HCT116 (cell line): ENCODE measurements at regions not wholly inside any gene's neighbourhood (a gene's known extent, or its start where the extent isn't known, plus 50 kb on each side); places are given as distances from the start of the nearest gene placed in this dataset.

Experiments
- ATAC-seq: fragments of 200-7000 bp; cut with Tn5 transposase; 2 replicates; pipeline ENCODE4 v1.9.1; 2020; ENCODE audit warnings: mild to moderate bottlenecking, moderate library complexity
- BruUV-seq: library from RNA; stranded (reverse); fragments of 400-500 nt; replicated peaks from 2 replicates; lab custom pipeline; 2021; lab: Mats Ljungman, UMichigan
- CTCF ChIA-PET: fragments of 300-600 bp; sonication (Branson Sonifier 250); formaldehyde crosslinking; loops from one replicate; lab custom pipeline; 2021; ENCODE audit warnings: antibody characterized with exemption; lab: Charles Lee
- POLR2A ChIA-PET: fragments of 300-600, 350-600 bp; sonication (Branson Sonifier 250); formaldehyde crosslinking; loops from one replicate; lab custom pipeline; 2021; ENCODE audit warnings: antibody characterized with exemption; lab: Charles Lee
- RAD21 ChIA-PET, 2 experiments: fragments of 300-600 bp; sonication (Branson Sonifier 250); formaldehyde crosslinking; loops; one replicate each; lab custom pipeline; 2023; ENCODE audit warnings: low total read pairs in 2 of 2; ENCODE audit not compliant: uncharacterized antibody in 2 of 2, unreplicated experiment in 2 of 2, low non-redundant PET in 1 of 2; lab: Charles Lee
- DNase-seq: peaks from one replicate; pipeline ENCODE4 v3.0.0-alpha.2; 2010; ENCODE audit warnings: low read depth, low spot score
- H2AFZ ChIP-seq: fragments of 200-600 bp; shearing (Covaris generic), sonication (generic); 2 replicates; pipeline ENCODE4 v1.6.1; 2017; ENCODE audit warnings: low read depth, mixed run types, mixed read lengths, antibody characterized with exemption, low read length; ENCODE audit not compliant: poor library complexity, severe bottlenecking
- H3K27ac ChIP-seq: 2 replicates; pipeline ENCODE4 v1.5.1; 2012; ENCODE audit warnings: low read depth, low read length
- H3K27me3 ChIP-seq: fragments of 200-600 bp; sonication (generic); 2 replicates; pipeline ENCODE4 v1.6.1; 2016; ENCODE audit warnings: mixed run types, low read length, mixed read lengths; ENCODE audit not compliant: insufficient read depth
- H3K36me3 ChIP-seq, 2 experiments: fragments of 200-500 bp in 1 of 2; fragments of 200-600 bp in 1 of 2; sonication (Bioruptor generic) in 1 of 2; sonication (generic) in 1 of 2; 2 replicates each; pipeline versions ENCODE4 v1.5.1 to v1.6.1; 2014 to 2016; ENCODE audit warnings: low read length in 2 of 2, inconsistent platforms in 1 of 2, mixed read lengths in 1 of 2, mixed run types in 1 of 2; ENCODE audit not compliant: insufficient read depth in 2 of 2, control insufficient read depth in 1 of 2
- H3K4me1 ChIP-seq, 2 experiments: fragments of 200-600 bp in 1 of 2; sonication (generic) in 1 of 2; 2 replicates each; pipeline versions ENCODE4 v1.5.1 to v1.6.1; 2012 to 2017; ENCODE audit warnings: low read length in 2 of 2, inconsistent platforms in 1 of 2, mild to moderate bottlenecking in 1 of 2, mixed read lengths in 1 of 2, mixed run types in 1 of 2, moderate library complexity in 1 of 2; ENCODE audit not compliant: insufficient read depth in 2 of 2, control insufficient read depth in 1 of 2
- H3K4me2 ChIP-seq: fragments of 200-600 bp; sonication (generic); 2 replicates; pipeline ENCODE4 v1.6.1; 2017; ENCODE audit warnings: mixed run types, low read length, mixed read lengths
- H3K4me3 ChIP-seq, 2 experiments: fragments of 200-600 bp in 1 of 2; sonication (generic) in 1 of 2; replicated peaks in 1 of 2; 2 replicates each; pipeline ENCODE4 v1.5.1; 2011 to 2016; ENCODE audit warnings: low read length in 2 of 2, control low read depth in 1 of 2, low read depth in 1 of 2, mild to moderate bottlenecking in 1 of 2, mixed read lengths in 1 of 2, mixed run types in 1 of 2
- H3K79me2 ChIP-seq: fragments of 200-600 bp; sonication (generic); 2 replicates; pipeline ENCODE4 v1.6.1; 2017; ENCODE audit warnings: mild to moderate bottlenecking, mixed run types, low read length, moderate library complexity, mixed read lengths; ENCODE audit not compliant: insufficient read depth
- H3K9ac ChIP-seq: fragments of 200-600 bp; sonication (generic); 2 replicates; pipeline ENCODE4 v1.6.1; 2016; ENCODE audit warnings: low read length, mixed read lengths
- H3K9me2 ChIP-seq: fragments of 200-600 bp; sonication (generic), shearing (Covaris generic); 2 replicates; pipeline ENCODE4 v1.6.1; 2017; ENCODE audit warnings: mixed run types, mild to moderate bottlenecking, moderate library complexity; ENCODE audit not compliant: insufficient read depth
- H3K9me3 ChIP-seq, 2 experiments: fragments of 200-500 bp in 1 of 2; fragments of 200-600 bp in 1 of 2; sonication (Bioruptor generic) in 1 of 2; sonication (generic) in 1 of 2; 2 replicates each; pipeline ENCODE4 v1.6.1; 2014 to 2017; ENCODE audit warnings: low read length in 2 of 2, mixed read lengths in 2 of 2, inconsistent platforms in 1 of 2, low read depth in 1 of 2, mild to moderate bottlenecking in 1 of 2, mixed run types in 1 of 2, moderate library complexity in 1 of 2; ENCODE audit not compliant: control insufficient read depth in 1 of 2, insufficient read depth in 1 of 2
- H4K20me1 ChIP-seq: fragments of 200-600 bp; sonication (generic), shearing (Covaris generic); 2 replicates; pipeline ENCODE4 v1.6.1; 2017; ENCODE audit warnings: mixed run types, mild to moderate bottlenecking, moderate library complexity; ENCODE audit not compliant: insufficient read depth
- CTCF ChIP-seq, 3 experiments: fragments of 200-600 bp in 1 of 3; sonication (generic) in 1 of 3; IDR thresholded peaks in 2 of 3; conservative IDR thresholded peaks in 1 of 3; 2 replicates each; pipeline ENCODE4 v1.5.1; 2012 to 2017; ENCODE audit warnings: low read depth in 2 of 3, low read length in 2 of 3, antibody characterized with exemption in 1 of 3, borderline replicate concordance in 1 of 3, control low read depth in 1 of 3, mild to moderate bottlenecking in 1 of 3, mixed read lengths in 1 of 3, mixed run types in 1 of 3, moderate library complexity in 1 of 3; ENCODE audit not compliant: insufficient read depth in 1 of 3
- EZH2 ChIP-seq: fragments of 200-600 bp; sonication (generic); IDR thresholded peaks from 2 replicates; pipeline ENCODE4 v1.6.1; 2017; ENCODE audit warnings: antibody characterized with exemption, mixed run types
- EZH2phosphoT487 ChIP-seq: fragments of 200-600 bp; IDR thresholded peaks from 2 replicates; pipeline ENCODE4 v1.6.1; 2018; ENCODE audit warnings: antibody characterized with exemption, borderline replicate concordance
- FOSL1 ChIP-seq: IDR thresholded peaks from 2 replicates; pipeline ENCODE4 v1.6.1; 2012; ENCODE audit warnings: low read depth
- REST ChIP-seq: IDR thresholded peaks from 2 replicates; pipeline ENCODE4 v1.6.1; 2012; ENCODE audit warnings: low read depth
- SIN3A ChIP-seq: IDR thresholded peaks from 2 replicates; pipeline ENCODE4 v1.6.1; 2012; ENCODE audit warnings: low read depth
- SP1 ChIP-seq: IDR thresholded peaks from 2 replicates; pipeline ENCODE4 v1.6.1; 2012; ENCODE audit warnings: low read depth
- SRF ChIP-seq: IDR thresholded peaks from 2 replicates; pipeline ENCODE4 v1.6.1; 2012; ENCODE audit warnings: low read depth
- TCF7L2 ChIP-seq: IDR thresholded peaks from 2 replicates; pipeline ENCODE4 v1.7.0; 2011; ENCODE audit warnings: borderline replicate concordance, inconsistent platforms; ENCODE audit not compliant: insufficient read depth, insufficient read length; ENCODE audit errors: extremely low read depth
- intact Hi-C: fragments of 100-400 bp; cut with micrococcal nuclease; formaldehyde crosslinking; loops from 2 replicates; pipeline ENCODE4 v1.10.0; 2022

- Histone ChIP-seq H3K9me2 (no peaks in the 10 kb centered on the region), H3K9ac (no peak overlapping the region), H4K20me1 (no peaks in the 10 kb centered on the region), H3K79me2 (no peaks in the 10 kb centered on the region), H2AFZ (no peak overlapping the region), H3K27me3 (no peaks in the 10 kb centered on the region), H3K4me3 (no peak overlapping the region), H3K27ac (no peak overlapping the region), H3K4me1 (no peaks in the 10 kb centered on the region), H3K4me2 (no peak overlapping the region), H3K9me3 (no peaks in the 10 kb centered on the region), H3K36me3 (no peaks in the 10 kb centered on the region)
- DNase-seq, result no peak
- CTCF ChIA-PET, result no interaction called here
- POLR2A ChIA-PET, result no interaction called here
- TF ChIP-seq TCF7L2 (no peak), CTCF (IDR thresholded peaks at IDR 0.05 in 2 of 3, conservative IDR thresholded peaks at IDR 0.05 in 1 of 3; ENCODE audit: borderline replicate concordance in 1 of 3, insufficient read depth in 1 of 3, low read depth in 2 of 3, low read length in 2 of 3) (no peak), EZH2phosphoT487 (no peak), SP1 (no peak), REST (no peak), FOSL1 (no peak), SIN3A (no peak), EZH2 (no peak), SRF (no peak)
- RAD21 ChIA-PET, result no interaction called here
- no TSS peak for BruUV-seq
- no peak for ATAC-seq
- intact Hi-C loops, result no loop called here
Observed at GRCh38 chr2:160702754-160703153, 209.1 kb upstream of the RBMS1 start.
